Kidney glomerular epithelial cell (primary cell): ENCODE measurements at regions not wholly inside any gene's neighbourhood (a gene's known extent, or its start where the extent isn't known, plus 50 kb on each side); places are given as distances from the start of the nearest gene placed in this dataset.
"Not testable (repeated sequence)": the region's sequence is repeated elsewhere in the genome, so short reads cannot be mapped to it uniquely, and the experiment has no call there.

Experiments used
- DNase-seq: peaks from one replicate; lab custom pipeline; 2025; lab: John Stamatoyannopoulos, UW

GRCh38 chr11:34830648-34831047 lies 85.5 kb downstream of the APIP start:
- peak; percentile 85 for DNase-seq

GRCh38 chr11:34830035-34830434 lies 86.1 kb downstream of the APIP start:
- DNase-seq: no peak

- no peak for DNase-seq
Measured at GRCh38 chr11:34827228-34827627, 89.0 kb downstream of the APIP start.

- no peak for DNase-seq
Measured at GRCh38 chr11:34826384-34826726, 89.8 kb downstream of the APIP start.

- no peak for DNase-seq
Measured at GRCh38 chr11:34825670-34826383, 90.4 kb downstream of the APIP start.

GRCh38 chr11:34825315-34825669 lies 90.9 kb downstream of the APIP start:
- DNase-seq: no peak

- no peak for DNase-seq
Measured at GRCh38 chr11:34824425-34824824, 91.8 kb downstream of the APIP start.

GRCh38 chr11:34823639-34824038 lies 92.5 kb downstream of the APIP start:
- DNase-seq: no peak

- no peak for DNase-seq
Measured at GRCh38 chr11:34823197-34823596, 93.0 kb downstream of the APIP start.

- no peak for DNase-seq
Measured at GRCh38 chr11:34819740-34820482, 96.3 kb downstream of the APIP start.

- not testable (repeated sequence) for DNase-seq
Measured at GRCh38 chr11:34817812-34818211, 98.4 kb downstream of the APIP start.

- DNase-seq: no peak
Measured at GRCh38 chr11:34816698-34817213, 99.4 kb downstream of the APIP start.

GRCh38 chr11:34812905-34813576 lies 103.1 kb downstream of the APIP start:
- no peak for DNase-seq

GRCh38 chr11:34811858-34812257 lies 104.3 kb downstream of the APIP start:
- DNase-seq: no peak

GRCh38 chr11:34810107-34810562 lies 106.0 kb downstream of the APIP start:
- DNase-seq: no peak

- no peak for DNase-seq
Measured at GRCh38 chr11:34809191-34810106, 106.7 kb downstream of the APIP start.

GRCh38 chr11:34806875-34807274 lies 109.3 kb downstream of the APIP start:
- no peak for DNase-seq

GRCh38 chr11:34805937-34806336 lies 110.2 kb downstream of the APIP start:
- DNase-seq: no peak

- DNase-seq: no peak
Measured at GRCh38 chr11:34799848-34800247, 116.3 kb downstream of the APIP start.

- no peak for DNase-seq
Measured at GRCh38 chr11:34798985-34799384, 117.2 kb downstream of the APIP start.

- not testable (repeated sequence) for DNase-seq
Measured at GRCh38 chr11:34797497-34797896, 118.7 kb downstream of the APIP start.

- no peak for DNase-seq
Measured at GRCh38 chr11:34795641-34796040, 120.5 kb downstream of the APIP start.
